ENCODE measurements at regions not wholly inside any gene's neighbourhood (a gene's known extent, or its start where the extent isn't known, plus 50 kb on each side); places are given as distances from the start of the nearest gene placed in this dataset.

DNA sequence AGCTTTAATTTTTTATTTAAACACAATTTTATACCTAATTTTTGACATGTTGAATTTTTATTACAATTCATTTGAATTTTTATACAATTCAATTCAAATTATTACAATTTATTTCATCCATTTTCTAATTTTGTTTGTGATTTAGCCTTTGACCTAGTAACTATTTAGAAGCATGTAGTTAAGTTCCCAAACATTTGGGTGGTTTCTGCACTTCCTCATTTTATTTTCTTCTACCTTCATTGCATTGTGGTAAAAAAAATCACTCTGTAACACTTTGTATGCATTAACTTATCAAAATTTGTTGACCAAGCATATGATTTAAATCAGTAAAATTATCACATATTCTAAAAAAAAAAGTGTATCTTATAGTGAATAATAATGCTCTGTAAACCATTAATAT, 928.9 kb downstream of the ARAP2 start:
- no peak for DNase-seq (ENCODE audit: low spot score)
- H3K36me3 ChIP-seq (replicated peaks; ENCODE audit: insufficient read depth, low read depth), result no peaks in the 10 kb centered on the region
- no peaks in the 10 kb centered on the region for H3K9me2 ChIP-seq (replicated peaks; ENCODE audit: insufficient read depth)
- H3K4me2 ChIP-seq, result no peak overlapping the region
- no peaks in the 10 kb centered on the region for H3K9me3 ChIP-seq (ENCODE audit: low read depth)
- H4K20me1 ChIP-seq (ENCODE audit: insufficient read depth, poor library complexity, severe bottlenecking), result no peaks in the 10 kb centered on the region
- H3K4me1 ChIP-seq (ENCODE audit: insufficient read depth), result no peaks in the 10 kb centered on the region
- H3K27me3 ChIP-seq, result no peaks in the 10 kb centered on the region
- TF ChIP-seq, protein P1, sequence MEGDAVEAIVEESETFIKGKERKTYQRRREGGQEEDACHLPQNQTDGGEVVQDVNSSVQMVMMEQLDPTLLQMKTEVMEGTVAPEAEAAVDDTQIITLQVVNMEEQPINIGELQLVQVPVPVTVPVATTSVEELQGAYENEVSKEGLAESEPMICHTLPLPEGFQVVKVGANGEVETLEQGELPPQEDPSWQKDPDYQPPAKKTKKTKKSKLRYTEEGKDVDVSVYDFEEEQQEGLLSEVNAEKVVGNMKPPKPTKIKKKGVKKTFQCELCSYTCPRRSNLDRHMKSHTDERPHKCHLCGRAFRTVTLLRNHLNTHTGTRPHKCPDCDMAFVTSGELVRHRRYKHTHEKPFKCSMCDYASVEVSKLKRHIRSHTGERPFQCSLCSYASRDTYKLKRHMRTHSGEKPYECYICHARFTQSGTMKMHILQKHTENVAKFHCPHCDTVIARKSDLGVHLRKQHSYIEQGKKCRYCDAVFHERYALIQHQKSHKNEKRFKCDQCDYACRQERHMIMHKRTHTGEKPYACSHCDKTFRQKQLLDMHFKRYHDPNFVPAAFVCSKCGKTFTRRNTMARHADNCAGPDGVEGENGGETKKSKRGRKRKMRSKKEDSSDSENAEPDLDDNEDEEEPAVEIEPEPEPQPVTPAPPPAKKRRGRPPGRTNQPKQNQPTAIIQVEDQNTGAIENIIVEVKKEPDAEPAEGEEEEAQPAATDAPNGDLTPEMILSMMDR (IDR thresholded peaks at IDR 0.05; ENCODE audit: poor library complexity), result no peak
- TF ChIP-seq EZH2phosphoT487 (IDR thresholded peaks at IDR 0.05; ENCODE audit: low read depth, severe bottlenecking, unreplicated experiment) (no peak), EZH2 (IDR thresholded peaks at IDR 0.05; ENCODE audit: borderline replicate concordance) (no peak)
- H3K27ac ChIP-seq, result no peak overlapping the region
- no peaks in the 10 kb centered on the region for H3K79me2 ChIP-seq
- H3K4me3 ChIP-seq, result no peak overlapping the region
- no peak overlapping the region for H2AFZ ChIP-seq

DNA sequence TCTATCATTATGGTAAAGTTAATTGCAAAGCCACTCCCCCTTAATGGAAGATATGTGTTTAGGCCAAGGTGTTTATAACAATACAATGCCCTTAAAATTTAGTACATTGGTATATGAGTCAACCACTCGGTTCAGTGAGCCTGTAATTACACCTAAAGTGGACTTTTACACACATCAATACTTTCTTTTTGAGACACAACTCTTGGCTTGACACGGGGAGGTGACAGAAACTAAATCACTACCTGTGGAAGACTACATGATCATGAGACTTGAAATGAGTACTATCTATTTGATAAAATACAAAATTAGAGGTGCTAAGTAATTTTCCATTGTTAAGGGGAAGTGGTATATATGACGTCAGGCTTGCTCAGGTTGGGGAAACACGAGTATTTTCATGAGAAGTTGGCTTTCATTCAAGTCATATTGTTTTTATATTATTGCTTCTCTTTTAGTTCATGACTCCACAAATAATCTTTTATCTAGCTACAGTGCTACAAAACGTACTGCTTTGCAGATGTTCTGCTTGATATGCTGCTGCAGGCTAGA, 918.3 kb downstream of the ARAP2 start:
- Histone ChIP-seq H4K20me1 (ENCODE audit: insufficient read depth, poor library complexity, severe bottlenecking) (no peaks in the 10 kb centered on the region), H3K36me3 (replicated peaks; ENCODE audit: insufficient read depth, low read depth) (no peaks in the 10 kb centered on the region), H2AFZ (no peak overlapping the region), H3K9me2 (replicated peaks; ENCODE audit: insufficient read depth) (no peaks in the 10 kb centered on the region), H3K79me2 (no peaks in the 10 kb centered on the region), H3K27me3 (no peaks in the 10 kb centered on the region), H3K27ac (no peak overlapping the region), H3K4me3 (no peak overlapping the region), H3K4me2 (no peak overlapping the region), H3K4me1 (ENCODE audit: insufficient read depth) (no peaks in the 10 kb centered on the region), H3K9me3 (ENCODE audit: low read depth) (no peaks in the 10 kb centered on the region)
- no peak for DNase-seq (ENCODE audit: low spot score)
- 80% methylated on average over 5 of the region's 5 CpGs for WGBS (ENCODE audit: low lambda C conversion rate, missing lambda C conversion rate)
- TF ChIP-seq EZH2phosphoT487 (IDR thresholded peaks at IDR 0.05; ENCODE audit: low read depth, severe bottlenecking, unreplicated experiment), result no peak
- no peak for TF ChIP-seq EZH2 (IDR thresholded peaks at IDR 0.05; ENCODE audit: borderline replicate concordance)
- TF ChIP-seq, protein P1 (IDR thresholded peaks at IDR 0.05; ENCODE audit: poor library complexity), result no peak

DNA sequence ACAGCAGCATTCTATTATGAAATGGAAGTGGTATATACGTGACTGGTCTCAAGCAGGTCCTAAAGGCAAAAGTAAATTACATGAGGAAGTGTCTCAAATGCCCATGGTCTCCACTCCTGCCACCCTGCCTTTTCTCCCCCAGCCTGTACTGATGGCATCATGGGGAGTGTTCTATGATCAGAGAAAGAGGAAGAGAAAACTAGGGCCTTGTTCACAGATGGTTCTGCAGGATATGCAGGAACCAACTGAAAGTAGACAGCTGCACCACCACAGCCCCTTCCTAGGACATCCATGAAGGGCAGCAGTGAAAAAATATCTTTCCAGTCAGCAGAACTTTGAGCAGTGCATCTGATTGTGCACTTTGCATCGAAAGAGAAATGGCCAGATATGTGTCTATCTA, 901.5 kb downstream of the ARAP2 start:
- no peak for TF ChIP-seq EZH2 (IDR thresholded peaks at IDR 0.05; ENCODE audit: borderline replicate concordance)
- no peak for TF ChIP-seq EZH2phosphoT487 (IDR thresholded peaks at IDR 0.05; ENCODE audit: low read depth, severe bottlenecking, unreplicated experiment)
- TF ChIP-seq, protein P1 (IDR thresholded peaks at IDR 0.05; ENCODE audit: poor library complexity), result no peak
- Histone ChIP-seq H3K9me2 (replicated peaks; ENCODE audit: insufficient read depth) (no peaks in the 10 kb centered on the region), H3K4me2 (no peak overlapping the region), H2AFZ (no peak overlapping the region), H3K4me1 (ENCODE audit: insufficient read depth) (no peaks in the 10 kb centered on the region), H3K9me3 (ENCODE audit: low read depth) (no peaks in the 10 kb centered on the region), H3K4me3 (no peak overlapping the region), H3K79me2 (no peaks in the 10 kb centered on the region), H3K36me3 (replicated peaks; ENCODE audit: insufficient read depth, low read depth) (no peaks in the 10 kb centered on the region), H4K20me1 (ENCODE audit: insufficient read depth, poor library complexity, severe bottlenecking) (no peaks in the 10 kb centered on the region), H3K27me3 (no peaks in the 10 kb centered on the region), H3K27ac (no peak overlapping the region)
- DNase-seq (ENCODE audit: low spot score), result no peak
- 48% methylated on average over 2 of the region's 2 CpGs for WGBS (ENCODE audit: low lambda C conversion rate, missing lambda C conversion rate)

DNA sequence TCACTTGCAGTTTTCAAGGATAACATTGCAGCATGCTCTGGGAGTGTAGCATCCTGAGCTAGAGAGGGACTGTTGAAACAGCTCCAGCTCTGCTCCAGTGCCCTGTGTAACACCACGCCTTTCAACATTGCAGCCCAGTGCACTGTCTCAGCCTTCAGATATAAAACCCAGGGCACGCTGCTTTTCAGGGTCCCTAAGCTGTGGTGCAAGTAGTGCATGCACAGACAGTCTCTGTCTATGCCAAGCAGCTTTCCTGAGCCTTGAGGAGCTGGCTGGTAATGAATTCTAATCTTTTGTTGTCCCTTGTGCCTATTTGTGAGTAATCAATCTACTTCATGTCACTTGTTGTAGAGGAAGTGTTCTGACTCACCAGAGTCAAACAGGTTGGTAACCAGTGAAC, 897.0 kb downstream of the ARAP2 start:
- no peak for DNase-seq (ENCODE audit: low spot score)
- Histone ChIP-seq H3K36me3 (replicated peaks; ENCODE audit: insufficient read depth, low read depth) (no peaks in the 10 kb centered on the region), H3K4me1 (ENCODE audit: insufficient read depth) (no peaks in the 10 kb centered on the region), H4K20me1 (ENCODE audit: insufficient read depth, poor library complexity, severe bottlenecking) (no peaks in the 10 kb centered on the region), H3K27me3 (no peaks in the 10 kb centered on the region), H3K79me2 (no peaks in the 10 kb centered on the region), H2AFZ (no peak overlapping the region), H3K4me3 (no peak overlapping the region), H3K4me2 (no peak overlapping the region), H3K9me3 (ENCODE audit: low read depth) (no peaks in the 10 kb centered on the region), H3K9me2 (replicated peaks; ENCODE audit: insufficient read depth) (no peaks in the 10 kb centered on the region), H3K27ac (no peak overlapping the region)
- TF ChIP-seq EZH2phosphoT487 (IDR thresholded peaks at IDR 0.05; ENCODE audit: low read depth, severe bottlenecking, unreplicated experiment), result no peak
- no peak for TF ChIP-seq EZH2 (IDR thresholded peaks at IDR 0.05; ENCODE audit: borderline replicate concordance)
- TF ChIP-seq, protein P1 (IDR thresholded peaks at IDR 0.05; ENCODE audit: poor library complexity), result no peak
- 86% methylated on average over 2 of the region's 2 CpGs for WGBS (ENCODE audit: low lambda C conversion rate, missing lambda C conversion rate)
